ENCODE measurements at regions not wholly inside any gene's neighbourhood (a gene's known extent, or its start where the extent isn't known, plus 50 kb on each side); places are given as distances from the start of the nearest gene placed in this dataset.
"Not testable (repeated sequence)": the region's sequence is repeated elsewhere in the genome, so short reads cannot be mapped to it uniquely, and the experiment has no call there.

GRCh38 chr3:48101301-48101650 lies 85.1 kb upstream of the MAP4 start:
- H3K27me3 Mint-ChIP-seq; H3K9me3 Mint-ChIP-seq; H3K36me3 Mint-ChIP-seq (ENCODE audit: low read depth); H3K4me1 Mint-ChIP-seq (ENCODE audit: low read depth); H3K27ac Mint-ChIP-seq; intact Hi-C loops (cut with micrococcal nuclease); H3K4me3 Mint-ChIP-seq: not testable (repeated sequence)

- Mint-ChIP-seq H3K27ac (no peak overlapping the region), H3K4me1 (ENCODE audit: low read depth) (peaks cover 14% of the 10 kb centered on the region), H3K36me3 (ENCODE audit: low read depth) (peaks cover 14% of the 10 kb centered on the region), H3K9me3 (no peaks in the 10 kb centered on the region), H3K4me3 (no peak overlapping the region), H3K27me3 (no peaks in the 10 kb centered on the region)
- intact Hi-C loops (cut with micrococcal nuclease), result no loop called here
Measured at GRCh38 chr3:48092270-48092669, 76.1 kb upstream of the MAP4 start.

GRCh38 chr3:48090166-48090939 lies 74.1 kb upstream of the MAP4 start:
- H3K36me3 Mint-ChIP-seq (ENCODE audit: low read depth), result peaks cover 14% of the 10 kb centered on the region
- intact Hi-C loops (cut with micrococcal nuclease), result no loop called here
- no peak overlapping the region for H3K4me3 Mint-ChIP-seq
- H3K27me3 Mint-ChIP-seq, result no peaks in the 10 kb centered on the region
- H3K4me1 Mint-ChIP-seq (ENCODE audit: low read depth), result peaks cover 22% of the 10 kb centered on the region
- H3K27ac Mint-ChIP-seq, result peak overlapping the region; percentile 92
- no peaks in the 10 kb centered on the region for H3K9me3 Mint-ChIP-seq

- Mint-ChIP-seq H3K36me3 (ENCODE audit: low read depth) (peaks cover 26% of the 10 kb centered on the region), H3K27me3 (no peaks in the 10 kb centered on the region), H3K4me3 (peak overlapping the region; percentile 94), H3K27ac (peak overlapping the region; percentile 92), H3K9me3 (no peaks in the 10 kb centered on the region), H3K4me1 (ENCODE audit: low read depth) (peaks cover 30% of the 10 kb centered on the region)
- intact Hi-C loops (cut with micrococcal nuclease), result no loop called here
Measured at GRCh38 chr3:48088749-48089466, 72.7 kb upstream of the MAP4 start.

GRCh38 chr3:48088056-48088748 lies 72.0 kb upstream of the MAP4 start:
- no peaks in the 10 kb centered on the region for H3K27me3 Mint-ChIP-seq
- H3K4me1 Mint-ChIP-seq (ENCODE audit: low read depth), result peaks cover 30% of the 10 kb centered on the region
- no peaks in the 10 kb centered on the region for H3K9me3 Mint-ChIP-seq
- intact Hi-C loops (cut with micrococcal nuclease), result no loop called here
- H3K4me3 Mint-ChIP-seq, result peak overlapping the region; percentile 94
- peaks cover 29% of the 10 kb centered on the region for H3K36me3 Mint-ChIP-seq (ENCODE audit: low read depth)
- H3K27ac Mint-ChIP-seq, result peak overlapping the region; percentile 92

GRCh38 chr3:48086705-48087104 lies 70.5 kb upstream of the MAP4 start:
- Mint-ChIP-seq H3K27ac (no peak overlapping the region), H3K36me3 (ENCODE audit: low read depth) (peaks cover 29% of the 10 kb centered on the region), H3K4me3 (no peak overlapping the region), H3K9me3 (no peaks in the 10 kb centered on the region), H3K4me1 (ENCODE audit: low read depth) (peaks cover 43% of the 10 kb centered on the region), H3K27me3 (no peaks in the 10 kb centered on the region)
- intact Hi-C loops (cut with micrococcal nuclease), result no loop called here

- no peak overlapping the region for H3K4me3 Mint-ChIP-seq
Measured at GRCh38 chr3:48084929-48085328, 68.7 kb upstream of the MAP4 start.

GRCh38 chr3:48084170-48084569 lies 68.0 kb upstream of the MAP4 start:
- H3K4me3 Mint-ChIP-seq, result no peak overlapping the region
- peaks cover 33% of the 10 kb centered on the region for H3K36me3 Mint-ChIP-seq (ENCODE audit: low read depth)
- peaks cover 36% of the 10 kb centered on the region for H3K4me1 Mint-ChIP-seq (ENCODE audit: low read depth)
- no peak overlapping the region for H3K27ac Mint-ChIP-seq
- no peaks in the 10 kb centered on the region for H3K9me3 Mint-ChIP-seq
- intact Hi-C loops (cut with micrococcal nuclease), result no loop called here
- no peaks in the 10 kb centered on the region for H3K27me3 Mint-ChIP-seq

More at GRCh38 chr3:48084929-48085328, 68.7 kb upstream of the MAP4 start:
- peaks cover 44% of the 10 kb centered on the region for H3K4me1 Mint-ChIP-seq (ENCODE audit: low read depth)
- intact Hi-C loops (cut with micrococcal nuclease), result no loop called here
- H3K9me3 Mint-ChIP-seq, result no peaks in the 10 kb centered on the region
- H3K27ac Mint-ChIP-seq, result no peak overlapping the region
- H3K27me3 Mint-ChIP-seq, result no peaks in the 10 kb centered on the region
- H3K36me3 Mint-ChIP-seq (ENCODE audit: low read depth), result peaks cover 35% of the 10 kb centered on the region

GRCh38 chr3:48082580-48083184 lies 66.5 kb upstream of the MAP4 start:
- Mint-ChIP-seq H3K9me3 (no peaks in the 10 kb centered on the region), H3K4me3 (no peak overlapping the region), H3K27ac (no peak overlapping the region), H3K4me1 (ENCODE audit: low read depth) (peaks cover 36% of the 10 kb centered on the region), H3K36me3 (ENCODE audit: low read depth) (peaks cover 21% of the 10 kb centered on the region), H3K27me3 (no peaks in the 10 kb centered on the region)
- intact Hi-C loops (cut with micrococcal nuclease), result no loop called here

GRCh38 chr3:48077815-48078214 lies 61.6 kb upstream of the MAP4 start:
- intact Hi-C loops (cut with micrococcal nuclease), result no loop called here
- H3K4me3 Mint-ChIP-seq, result no peak overlapping the region
- H3K9me3 Mint-ChIP-seq, result no peaks in the 10 kb centered on the region
- no peak overlapping the region for H3K27ac Mint-ChIP-seq
- peaks cover 25% of the 10 kb centered on the region for H3K36me3 Mint-ChIP-seq (ENCODE audit: low read depth)
- peaks cover 19% of the 10 kb centered on the region for H3K4me1 Mint-ChIP-seq (ENCODE audit: low read depth)
- H3K27me3 Mint-ChIP-seq, result no peaks in the 10 kb centered on the region

- Mint-ChIP-seq H3K9me3 (no peaks in the 10 kb centered on the region), H3K27ac (no peak overlapping the region), H3K36me3 (ENCODE audit: low read depth) (peaks cover 36% of the 10 kb centered on the region), H3K4me1 (ENCODE audit: low read depth) (peaks cover 15% of the 10 kb centered on the region), H3K27me3 (no peaks in the 10 kb centered on the region), H3K4me3 (no peak overlapping the region)
- intact Hi-C loops (cut with micrococcal nuclease), result no loop called here
Measured at GRCh38 chr3:48070030-48070429, 53.8 kb upstream of the MAP4 start.

GRCh38 chr3:48069339-48069738 lies 53.1 kb upstream of the MAP4 start:
- Mint-ChIP-seq H3K4me1 (ENCODE audit: low read depth) (peaks cover 22% of the 10 kb centered on the region), H3K9me3 (no peaks in the 10 kb centered on the region), H3K4me3 (no peak overlapping the region), H3K27me3 (no peaks in the 10 kb centered on the region), H3K36me3 (ENCODE audit: low read depth) (peaks cover 29% of the 10 kb centered on the region), H3K27ac (no peak overlapping the region)
- intact Hi-C loops (cut with micrococcal nuclease), result no loop called here

GRCh38 chr3:48068886-48069285 lies 52.7 kb upstream of the MAP4 start:
- Mint-ChIP-seq H3K4me3 (no peak overlapping the region), H3K9me3 (no peaks in the 10 kb centered on the region), H3K27ac (no peak overlapping the region), H3K27me3 (no peaks in the 10 kb centered on the region), H3K36me3 (ENCODE audit: low read depth) (peaks cover 29% of the 10 kb centered on the region), H3K4me1 (ENCODE audit: low read depth) (peaks cover 26% of the 10 kb centered on the region)
- intact Hi-C loops (cut with micrococcal nuclease), result no loop called here

GRCh38 chr3:48068320-48068719 lies 52.1 kb upstream of the MAP4 start:
- H3K27ac Mint-ChIP-seq; H3K9me3 Mint-ChIP-seq; intact Hi-C loops (cut with micrococcal nuclease); H3K4me3 Mint-ChIP-seq; H3K27me3 Mint-ChIP-seq: not testable (repeated sequence)
- H3K36me3 Mint-ChIP-seq (ENCODE audit: low read depth), result peaks cover 29% of the 10 kb centered on the region
- peaks cover 31% of the 10 kb centered on the region for H3K4me1 Mint-ChIP-seq (ENCODE audit: low read depth)

Measured in dendritic cell treated with granulocyte-macrophage colony-stimulating factor and Interleukin-4, amounts not matched to agents 40 ng/mL and 50 ng/mL, for 4 days (primary cell).